Fibroblast of skin of abdomen (primary cell): ENCODE measurements at regions not wholly inside any gene's neighbourhood (a gene's known extent, or its start where the extent isn't known, plus 50 kb on each side); places are given as distances from the start of the nearest gene placed in this dataset.
"Not testable (repeated sequence)": the region's sequence is repeated elsewhere in the genome, so short reads cannot be mapped to it uniquely, and the experiment has no call there.

ENCODE experiments used
- DNase-seq: peaks from one replicate; pipeline ENCODE4 v3.0.0-alpha.2; 2013

DNA sequence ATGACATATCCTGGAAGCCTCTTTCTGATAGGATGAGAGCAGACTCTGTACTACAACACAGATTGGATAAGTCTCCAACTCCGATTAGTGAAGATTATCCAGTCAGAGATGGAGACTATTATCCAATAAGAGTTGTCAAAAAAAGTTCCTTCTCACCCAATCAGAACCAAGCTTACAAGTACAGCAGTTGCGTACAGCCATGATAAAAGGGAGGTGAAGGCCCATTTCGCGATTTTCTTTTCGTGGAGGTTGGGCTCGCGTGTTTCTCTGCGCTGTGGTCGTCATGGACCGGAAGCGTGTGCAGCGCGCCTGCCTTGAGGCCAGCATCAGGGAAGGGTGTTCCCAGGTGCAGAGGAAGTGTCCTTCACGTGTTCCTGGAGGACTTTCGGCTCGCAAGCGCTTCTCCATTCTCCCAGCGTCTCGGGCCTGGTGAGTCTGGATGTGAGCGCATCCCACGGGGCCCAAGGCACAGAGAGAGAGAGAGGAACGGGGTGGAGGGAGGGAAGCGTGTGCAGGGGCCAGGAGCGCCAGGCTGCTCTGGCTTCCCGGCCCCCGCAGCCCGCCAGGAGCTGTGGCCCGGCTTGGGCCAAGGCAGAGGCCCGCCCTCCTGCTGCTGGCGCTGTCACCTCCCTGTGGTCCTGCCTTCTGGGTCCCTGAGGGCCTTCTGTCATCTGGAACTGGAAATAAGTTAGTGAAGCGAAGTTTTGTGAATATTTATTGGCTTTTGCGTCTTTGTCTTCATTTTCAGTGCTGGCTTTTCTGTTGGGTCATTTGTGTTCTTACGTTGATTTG lies 53.9 kb downstream of the CDRT15L2 start:
- DNase-seq = not testable (repeated sequence)

DNA sequence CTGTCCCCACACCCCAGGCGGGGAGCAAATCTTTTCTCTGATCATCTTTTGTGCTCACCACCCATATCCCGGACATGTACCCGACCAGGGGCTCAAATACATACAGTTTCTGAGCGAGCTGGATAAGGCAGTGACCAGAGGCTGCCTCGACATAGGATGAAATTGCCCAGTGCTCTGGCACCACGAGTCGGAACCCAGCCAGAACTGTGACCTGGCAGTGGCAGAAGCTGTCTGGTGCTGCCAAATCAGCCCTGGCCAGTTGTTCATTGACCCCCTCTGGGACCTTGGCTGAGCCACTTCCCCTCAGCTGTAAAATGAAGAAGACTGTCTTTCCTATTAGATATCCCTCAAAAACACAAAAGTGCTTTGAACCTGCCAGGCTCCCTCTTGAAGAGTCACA lies 60.6 kb downstream of the CDRT15L2 start:
- not testable (repeated sequence) for DNase-seq

DNA sequence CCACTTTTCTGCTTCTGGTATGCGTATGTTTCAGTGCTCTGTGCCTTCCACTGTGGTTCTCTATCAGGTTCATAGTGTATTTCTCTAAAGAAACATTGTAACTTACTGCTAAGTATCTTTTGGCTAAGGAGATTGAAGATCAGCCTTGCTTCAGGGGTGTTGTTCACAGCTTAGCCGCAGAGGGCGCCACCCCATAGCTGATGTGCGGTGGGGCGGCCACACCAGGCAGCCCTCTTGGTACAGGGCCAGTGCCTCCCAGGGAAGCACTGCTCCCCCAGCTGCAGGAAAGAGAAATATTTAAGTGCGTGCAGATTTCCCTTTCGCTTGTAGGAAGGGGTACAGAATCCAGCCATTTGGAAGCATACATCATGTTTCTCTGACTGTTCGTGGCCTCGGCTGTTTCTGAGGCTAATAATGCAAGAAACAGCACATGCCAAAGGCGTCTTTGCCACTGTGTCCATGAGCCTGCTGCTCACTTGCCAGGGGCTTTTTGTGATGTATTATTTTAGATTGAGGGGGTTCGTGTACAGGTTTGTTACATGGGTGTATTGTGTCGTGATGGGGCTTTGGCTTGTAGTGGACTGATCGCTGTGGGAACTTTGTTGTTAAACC lies 67.2 kb downstream of the CDRT15L2 start:
- not testable (repeated sequence) for DNase-seq

DNA sequence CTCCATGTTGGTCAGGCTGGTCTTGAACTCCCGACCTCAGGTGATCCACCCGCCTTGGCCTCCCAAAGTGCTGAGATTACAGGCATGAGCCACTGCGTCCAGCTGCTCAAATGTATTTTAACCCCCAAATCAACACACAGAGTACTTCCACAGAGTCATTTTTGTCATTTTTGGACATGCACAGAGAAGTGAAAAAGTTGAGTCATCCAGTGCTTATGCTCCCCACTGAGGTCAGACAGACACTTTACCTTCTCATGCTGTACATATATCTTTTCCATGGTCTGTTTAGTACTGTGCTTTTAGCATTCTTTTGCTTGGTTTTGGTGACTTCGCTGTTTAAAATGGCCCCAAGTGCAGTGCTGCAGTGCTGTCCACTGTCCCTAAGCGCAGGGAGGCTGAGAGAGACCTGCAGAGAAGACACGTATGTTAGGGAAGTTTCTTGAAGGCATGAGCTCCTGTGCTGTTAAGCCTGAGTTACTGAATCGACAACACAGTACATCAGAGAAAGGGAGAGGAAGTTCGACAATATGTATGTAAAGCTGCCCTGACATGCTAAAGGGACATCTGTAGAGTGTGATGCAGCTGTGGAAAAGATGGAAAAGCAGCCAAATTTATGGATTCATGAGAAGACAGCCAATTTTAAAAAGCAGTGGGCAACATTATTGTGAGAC lies 69.7 kb downstream of the CDRT15L2 start:
- not testable (repeated sequence) for DNase-seq

- DNase-seq = not testable (repeated sequence)
These were observed 71.5 kb downstream of the CDRT15L2 start for GRCh38 chr17:20651022-20651421.

- DNase-seq = not testable (repeated sequence)
These were observed 72.2 kb downstream of the CDRT15L2 start for GRCh38 chr17:20651736-20652135.

- not testable (repeated sequence) for DNase-seq
These were observed 73.9 kb downstream of the CDRT15L2 start for GRCh38 chr17:20653391-20653790.

DNA sequence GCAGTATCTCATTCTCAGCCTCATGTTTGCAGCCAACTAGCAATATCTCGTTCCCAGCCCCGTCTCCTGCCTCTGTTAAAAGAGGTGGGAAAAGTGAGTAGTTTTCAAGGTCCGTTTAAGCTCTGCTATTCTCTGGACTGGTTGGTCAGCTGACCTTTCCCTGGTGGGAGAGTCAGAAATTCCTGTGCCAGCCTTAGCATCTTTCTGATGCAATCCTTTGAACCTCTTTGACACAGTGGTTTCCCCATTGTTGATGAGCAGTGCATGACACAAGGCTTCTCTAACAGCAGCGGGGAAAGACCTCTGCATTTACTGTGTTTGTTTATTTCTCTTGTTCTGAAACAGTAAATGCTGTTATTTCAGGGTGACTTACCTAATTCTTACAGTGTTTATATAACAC lies 74.6 kb downstream of the CDRT15L2 start:
- DNase-seq = peak; percentile 7

- not testable (repeated sequence) for DNase-seq
These were observed 75.1 kb downstream of the CDRT15L2 start for GRCh38 chr17:20654575-20654974.

DNA sequence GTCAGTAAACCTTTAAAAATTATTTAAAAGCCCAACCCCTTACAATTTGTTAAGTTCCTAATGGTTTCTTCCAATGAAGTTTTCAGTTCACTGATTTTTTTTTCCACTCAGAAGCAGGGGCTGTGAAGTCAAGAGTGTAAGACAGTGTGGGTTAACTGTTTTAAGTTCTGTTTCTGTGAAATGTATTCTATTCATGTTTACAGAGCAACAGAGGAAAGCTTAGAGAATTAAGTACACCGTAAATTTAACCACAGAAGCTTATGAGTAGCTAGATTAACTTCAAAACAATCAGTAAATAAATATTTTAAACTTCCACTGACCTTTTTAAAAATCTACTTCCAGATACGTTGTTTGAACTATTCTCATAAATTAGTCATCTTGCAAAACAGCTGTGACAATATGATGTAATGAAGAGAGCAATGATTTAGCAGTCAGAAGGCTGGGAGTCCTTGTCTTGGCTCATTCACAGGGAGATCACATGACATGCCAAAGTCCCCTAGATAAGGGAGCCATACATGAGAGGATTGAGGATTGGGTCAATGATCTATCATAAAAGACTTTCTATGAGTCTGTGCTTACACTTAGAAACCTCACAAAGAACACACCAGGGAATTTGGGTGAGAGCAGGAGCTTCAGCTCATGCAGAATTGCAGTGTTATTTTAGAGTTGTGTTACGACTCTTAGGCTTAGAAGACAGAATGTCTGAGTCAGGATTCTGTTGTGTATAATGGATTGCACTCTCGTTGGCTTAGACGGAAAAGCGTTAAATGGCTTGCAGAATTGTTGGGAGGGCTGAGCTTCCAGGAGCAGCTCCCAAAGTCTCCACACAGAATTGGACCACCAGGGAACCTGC lies 85.8 kb downstream of the CDRT15L2 start:
- DNase-seq = peak; percentile 9

DNA sequence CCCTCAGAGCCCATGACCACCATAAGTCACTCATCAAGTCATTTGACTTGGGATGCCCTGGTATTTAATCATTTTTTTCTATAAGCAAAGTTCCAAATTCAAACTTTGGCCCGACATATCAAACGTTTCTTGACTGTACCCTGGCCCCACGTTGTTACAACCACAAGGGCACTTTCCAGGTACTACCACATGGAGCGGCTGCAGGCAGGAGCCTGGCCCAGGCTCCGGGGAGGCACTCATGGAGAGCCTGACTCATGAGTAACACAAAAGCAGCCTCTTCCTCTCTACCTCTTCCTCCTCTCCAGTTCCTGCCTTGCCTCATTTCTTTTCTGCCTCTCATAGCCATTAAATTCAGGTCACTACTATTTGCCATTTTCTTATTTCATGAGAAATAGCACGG lies 87.2 kb downstream of the CDRT15L2 start:
- DNase-seq = not testable (repeated sequence)

GRCh38 chr17:20667712-20668111 lies 88.2 kb downstream of the CDRT15L2 start:
- not testable (repeated sequence) for DNase-seq

DNA sequence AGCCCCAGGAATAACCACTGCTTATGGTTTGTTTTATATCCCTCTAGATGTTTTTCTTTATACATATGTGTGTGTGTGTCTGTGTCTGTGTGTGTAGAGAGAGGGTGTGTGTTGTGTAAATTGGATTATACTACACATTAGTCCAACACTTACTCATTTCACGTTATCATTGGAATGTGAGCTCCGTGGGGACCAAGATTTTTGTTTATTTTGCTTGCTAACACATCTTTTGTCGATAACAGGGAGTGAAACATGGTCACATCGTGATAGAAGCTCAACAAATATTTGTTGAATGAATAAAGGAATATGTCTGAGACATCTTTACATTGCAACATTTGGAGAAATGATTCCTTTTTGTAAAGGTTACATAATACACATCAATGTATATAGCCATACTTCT lies 88.8 kb downstream of the CDRT15L2 start:
- DNase-seq = not testable (repeated sequence)

- DNase-seq = not testable (repeated sequence)
These were observed 89.3 kb downstream of the CDRT15L2 start for GRCh38 chr17:20668868-20669267.

- not testable (repeated sequence) for DNase-seq
These were observed 91.0 kb downstream of the CDRT15L2 start for GRCh38 chr17:20670506-20670905.

DNA sequence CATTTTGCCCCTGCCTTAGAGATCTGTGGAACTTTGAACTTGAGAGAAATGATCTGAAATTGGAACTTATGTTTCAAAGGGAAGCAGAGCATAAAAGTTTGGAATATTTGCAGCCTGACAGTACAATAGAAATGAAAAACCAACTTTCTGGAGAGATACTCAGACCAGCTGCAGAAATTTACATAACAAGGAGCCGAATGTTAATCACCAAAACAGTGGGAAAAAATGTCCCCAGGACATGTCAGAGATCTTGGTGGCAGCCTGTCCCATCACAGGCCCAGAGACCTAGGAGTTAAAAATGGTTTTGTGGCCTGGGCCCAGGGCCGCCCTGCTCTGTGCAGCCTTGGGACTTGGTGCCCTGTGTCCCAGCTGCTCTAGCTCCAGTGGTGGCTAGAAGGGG lies 94.8 kb downstream of the CDRT15L2 start:
- DNase-seq = not testable (repeated sequence)

DNA sequence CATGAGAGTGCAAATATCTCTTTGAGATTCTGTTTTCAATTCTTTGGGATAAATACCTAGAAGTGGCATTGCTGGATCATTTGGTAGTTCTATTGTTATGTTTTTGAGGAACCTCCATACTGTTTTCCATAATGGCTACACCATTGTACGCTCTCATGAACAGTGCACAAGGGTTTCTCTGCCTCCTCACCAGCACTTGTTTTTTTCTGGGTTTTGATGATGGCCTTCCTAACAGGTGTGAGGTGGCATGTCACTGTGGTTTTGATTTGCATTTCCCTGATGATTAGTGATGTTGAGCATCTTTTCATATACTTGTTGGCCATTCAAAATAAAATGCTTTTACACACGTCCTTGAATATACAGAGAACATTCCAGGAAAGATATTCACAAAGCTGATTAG lies 96.2 kb downstream of the CDRT15L2 start:
- not testable (repeated sequence) for DNase-seq

DNA sequence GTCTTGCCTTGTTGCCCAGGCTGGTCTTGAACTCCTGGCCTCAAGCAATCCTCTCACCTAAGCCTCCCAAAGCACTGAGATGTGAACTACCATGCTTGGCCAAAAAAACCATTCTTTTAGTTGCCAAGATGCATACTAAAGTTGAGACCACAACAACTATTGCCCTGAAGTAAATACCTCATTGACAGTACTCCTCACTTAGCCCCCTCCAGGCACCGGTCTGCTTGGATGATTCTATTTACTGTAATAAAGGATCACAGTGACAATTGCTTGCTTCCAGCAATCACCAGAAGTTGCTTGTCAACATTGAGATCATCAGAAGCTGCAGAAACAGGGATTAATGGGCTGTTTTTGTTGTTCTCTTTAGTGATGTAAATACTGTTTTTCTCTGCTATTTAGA lies 97.1 kb downstream of the CDRT15L2 start:
- DNase-seq = not testable (repeated sequence)

DNA sequence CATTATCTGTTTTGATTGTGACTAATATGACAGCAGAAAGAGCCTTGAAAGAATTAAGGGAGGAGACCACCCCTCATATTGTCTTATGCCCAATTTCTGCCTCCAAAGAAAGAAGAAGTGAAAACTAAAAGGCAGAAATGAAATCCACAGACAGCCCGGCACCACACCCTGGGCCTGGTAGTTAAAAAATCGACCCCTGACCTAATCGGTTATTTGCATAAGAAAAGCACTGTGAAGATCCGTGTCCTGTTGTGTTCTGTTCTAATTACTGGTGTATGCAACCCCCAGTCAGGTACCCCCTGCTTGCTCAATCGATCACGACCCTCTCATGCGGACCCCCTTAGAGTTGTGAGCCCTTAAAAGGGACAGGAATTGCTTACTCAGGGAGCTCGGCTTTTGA lies 97.9 kb downstream of the CDRT15L2 start:
- DNase-seq = not testable (repeated sequence)

DNA sequence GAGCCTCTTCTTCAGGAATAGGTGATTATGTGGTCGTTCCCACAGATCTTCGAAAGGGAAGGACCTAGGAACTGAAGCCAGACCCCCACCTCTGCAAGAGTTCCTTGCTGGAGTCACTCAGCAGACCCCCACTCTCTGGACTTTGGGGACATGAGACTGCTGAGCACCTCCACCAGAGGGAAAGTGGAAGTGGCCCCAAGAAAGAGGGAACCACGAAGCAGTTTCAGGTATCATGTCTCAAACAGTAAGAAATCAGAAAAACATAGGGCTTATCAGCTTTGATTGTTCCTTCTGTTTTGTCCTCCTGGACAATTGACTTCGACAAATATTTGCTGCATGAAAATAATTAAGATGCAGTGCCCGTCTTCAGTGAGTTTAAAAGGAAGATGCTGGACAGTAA lies 98.9 kb downstream of the CDRT15L2 start:
- not testable (repeated sequence) for DNase-seq

- DNase-seq = not testable (repeated sequence)
These were observed 102.5 kb downstream of the CDRT15L2 start for GRCh38 chr17:20681746-20682722.
